GM21619 (cell line): ENCODE measurements at regions not wholly inside any gene's neighbourhood (a gene's known extent, or its start where the extent isn't known, plus 50 kb on each side); places are given as distances from the start of the nearest gene placed in this dataset.
"Not testable (repeated sequence)": the region's sequence is repeated elsewhere in the genome, so short reads cannot be mapped to it uniquely, and the experiment has no call there.

Source experiments
- ATAC-seq: cut with Tn5 transposase; IDR thresholded peaks from one replicate; pipeline ENCODE4 v1.9.1; 2021; ENCODE audit not compliant: unreplicated experiment

- no peak for ATAC-seq
These were observed 218.1 kb upstream of the OBI1 start for GRCh38 chr13:78876915-78877549.

- ATAC-seq = no peak
These were observed 217.0 kb upstream of the OBI1 start for GRCh38 chr13:78875792-78876580.

- no peak for ATAC-seq
These were observed 210.0 kb upstream of the OBI1 start for GRCh38 chr13:78868991-78869390.

GRCh38 chr13:78867655-78868054 lies 208.7 kb upstream of the OBI1 start:
- ATAC-seq = no peak

- not testable (repeated sequence) for ATAC-seq
These were observed 207.1 kb upstream of the OBI1 start for GRCh38 chr13:78866076-78866475.

- ATAC-seq = no peak
These were observed 203.5 kb upstream of the OBI1 start for GRCh38 chr13:78862446-78862845.

GRCh38 chr13:78852709-78853108 lies 193.8 kb upstream of the OBI1 start:
- ATAC-seq = no peak

GRCh38 chr13:78845656-78846365 lies 186.9 kb upstream of the OBI1 start:
- ATAC-seq = no peak

- no peak for ATAC-seq
These were observed 185.2 kb upstream of the OBI1 start for GRCh38 chr13:78844106-78844505.

GRCh38 chr13:78841358-78841963 lies 182.5 kb upstream of the OBI1 start:
- no peak for ATAC-seq

- ATAC-seq = no peak
These were observed 177.4 kb upstream of the OBI1 start for GRCh38 chr13:78836238-78836784.

GRCh38 chr13:78832461-78832860 lies 173.5 kb upstream of the OBI1 start:
- ATAC-seq = no peak

- no peak for ATAC-seq
These were observed 171.6 kb upstream of the OBI1 start for GRCh38 chr13:78830508-78830907.

GRCh38 chr13:78829821-78830220 lies 170.9 kb upstream of the OBI1 start:
- ATAC-seq = no peak

GRCh38 chr13:78827471-78827870 lies 168.5 kb upstream of the OBI1 start:
- ATAC-seq = no peak

GRCh38 chr13:78826936-78827335 lies 168.0 kb upstream of the OBI1 start:
- ATAC-seq = no peak

- no peak for ATAC-seq
These were observed 167.4 kb upstream of the OBI1 start for GRCh38 chr13:78826312-78826711.

- no peak for ATAC-seq
These were observed 161.6 kb upstream of the OBI1 start for GRCh38 chr13:78820541-78820940.

- ATAC-seq = no peak
These were observed 157.6 kb upstream of the OBI1 start for GRCh38 chr13:78816592-78816991.

- no peak for ATAC-seq
These were observed 157.2 kb upstream of the OBI1 start for GRCh38 chr13:78816154-78816553.

GRCh38 chr13:78806457-78806856 lies 147.5 kb upstream of the OBI1 start:
- ATAC-seq = peak; percentile 79
